CD4-positive, alpha-beta T cell (primary cell): ENCODE measurements at regions not wholly inside any gene's neighbourhood (a gene's known extent, or its start where the extent isn't known, plus 50 kb on each side); places are given as distances from the start of the nearest gene placed in this dataset.

ENCODE experiments used
- ATAC-seq: fragments of 200-7000 bp; cut with Tn5 transposase; one replicate; pipeline ENCODE4 v1.10.0; 2022; ENCODE audit warnings: mild to moderate bottlenecking; ENCODE audit not compliant: poor library complexity
- CTCF ChIA-PET: fragments of 350-600 bp; sonication (Branson Sonifier 250); formaldehyde crosslinking; loops from one replicate; lab custom pipeline; 2021; ENCODE audit warnings: antibody characterized with exemption, inconsistent platforms; lab: Charles Lee
- POLR2A ChIA-PET: fragments of 350-600 bp; sonication (Branson Sonifier 250); formaldehyde crosslinking; loops from one replicate; lab custom pipeline; 2021; ENCODE audit warnings: antibody characterized with exemption, inconsistent platforms; lab: Charles Lee
- DNase-seq, 14 experiments: peaks; one replicate each; pipeline ENCODE4 v3.0.0-alpha.2; 2013 to 2020; ENCODE audit warnings: mixed read lengths in 2 of 14
- H3K27ac ChIP-seq, 2 donors: one replicate each; pipeline versions ENCODE4 v1.5.1 to v1.7.0; 2013; ENCODE audit warnings: low read length in 2 of 2, low read depth in 1 of 2, mild to moderate bottlenecking in 1 of 2
- H3K27me3 ChIP-seq, 2 experiments: 1 replicate in 1 of 2; 2 replicates in 1 of 2; pipeline versions ENCODE4 v1.6.1 to v1.7.0; 2013; ENCODE audit warnings: low read length in 2 of 2, control low read depth in 1 of 2, mild to moderate bottlenecking in 1 of 2, moderate library complexity in 1 of 2; ENCODE audit not compliant: insufficient read depth in 2 of 2, control insufficient read depth in 1 of 2
- H3K36me3 ChIP-seq: one replicate; pipeline ENCODE4 v1.6.1; 2013; ENCODE audit warnings: low read length, control low read depth; ENCODE audit not compliant: insufficient read depth
- H3K4me1 ChIP-seq: one replicate; pipeline ENCODE4 v1.6.1; 2013; ENCODE audit warnings: low read length, control low read depth; ENCODE audit not compliant: insufficient read depth
- H3K4me3 ChIP-seq: one replicate; pipeline ENCODE4 v1.5.1; 2013; ENCODE audit warnings: mild to moderate bottlenecking, low read length, moderate library complexity
- H3K9me3 ChIP-seq, 2 experiments: 1 replicate in 1 of 2; 2 replicates in 1 of 2; pipeline versions ENCODE4 v1.6.1 to v1.7.0; 2013; ENCODE audit warnings: low read length in 2 of 2, mild to moderate bottlenecking in 2 of 2, control low read depth in 1 of 2, moderate library complexity in 1 of 2; ENCODE audit not compliant: control insufficient read depth in 1 of 2, insufficient read depth in 1 of 2
- H3K27ac Mint-ChIP-seq: one replicate; pipeline ENCODE4 v1.8.0; 2020; ENCODE audit warnings: mixed read lengths
- H3K27me3 Mint-ChIP-seq: one replicate; pipeline ENCODE4 v1.8.0; 2021; ENCODE audit warnings: mixed read lengths
- H3K36me3 Mint-ChIP-seq: one replicate; pipeline ENCODE4 v1.8.0; 2021; ENCODE audit warnings: low read depth, mixed read lengths
- H3K4me1 Mint-ChIP-seq: one replicate; pipeline ENCODE4 v1.8.0; 2021; ENCODE audit warnings: low read depth, mixed read lengths
- H3K4me3 Mint-ChIP-seq: one replicate; pipeline ENCODE4 v1.8.0; 2020; ENCODE audit warnings: mild to moderate bottlenecking, mixed read lengths
- H3K9me3 Mint-ChIP-seq: one replicate; pipeline ENCODE4 v1.8.0; 2020; ENCODE audit warnings: mixed read lengths
- CTCF ChIP-seq: fragments of 200-600 bp; IDR thresholded peaks from one replicate; pipeline ENCODE4 v1.8.0; 2022; ENCODE audit warnings: antibody characterized with exemption, mild to moderate bottlenecking
- intact Hi-C, 2 experiments: fragments of 100-400 bp; cut with DNase I in 1 of 2; cut with micrococcal nuclease in 1 of 2; formaldehyde crosslinking; loops; one replicate each; pipeline versions ENCODE4 v1.15.1 to v1.9.0; 2023 to 2025; cut with DNase I, micrococcal nuclease

GRCh38 chr13:55727683-55728082 is 1413.0 kb upstream of the PRR20A start:
- no peaks in the 10 kb centered on the region for H3K4me1 Mint-ChIP-seq
- Histone ChIP-seq H3K36me3 (no peaks in the 10 kb centered on the region), H3K4me3 (no peak overlapping the region), H3K27me3 (no peaks in the 10 kb centered on the region), H3K9me3 (peaks cover 3% of the 10 kb centered on the region in 2 experiments), H3K27ac (no peak overlapping the region), H3K4me1 (no peaks in the 10 kb centered on the region)
- no peak for TF ChIP-seq CTCF
- ChIA-PET CTCF (no interaction called here), POLR2A (interaction anchor here (0.7 kb wide), 1 partner anchor 14 kb away, joined by 3 read pairs; no protein-coding TSS in a partner anchor)
- H3K4me3 Mint-ChIP-seq, result no peak overlapping the region
- DNase-seq, result no peak
- peaks cover 12% of the 10 kb centered on the region for H3K9me3 Mint-ChIP-seq
- H3K36me3 Mint-ChIP-seq, result no peaks in the 10 kb centered on the region
- ATAC-seq, result no peak
- H3K27ac Mint-ChIP-seq, result no peak overlapping the region
- intact Hi-C loops, result no loop called here
- H3K27me3 Mint-ChIP-seq, result no peaks in the 10 kb centered on the region

- no peak overlapping the region for H3K4me3 ChIP-seq
- POLR2A ChIA-PET, result no interaction called here
- no peaks in the 10 kb centered on the region for H3K27me3 ChIP-seq
- peaks cover 0 to 3% of the 10 kb centered on the region in 2 experiments for H3K9me3 ChIP-seq
- intact Hi-C loops, result no loop called here
- ATAC-seq (no peak), DNase-seq (no peak)
- Mint-ChIP-seq H3K4me1 (no peaks in the 10 kb centered on the region), H3K9me3 (peaks cover 12% of the 10 kb centered on the region), H3K36me3 (no peaks in the 10 kb centered on the region), H3K27me3 (no peaks in the 10 kb centered on the region), H3K27ac (no peak overlapping the region), H3K4me3 (no peak overlapping the region)
- CTCF ChIA-PET, result no interaction called here
- H3K27ac ChIP-seq, result no peak overlapping the region
- no peaks in the 10 kb centered on the region for H3K36me3 ChIP-seq
- H3K4me1 ChIP-seq, result no peaks in the 10 kb centered on the region
- no peak for TF ChIP-seq CTCF
These were observed 1412.5 kb upstream of the PRR20A start for GRCh38 chr13:55728247-55728646.

GRCh38 chr13:55745828-55746227 is 1394.9 kb upstream of the PRR20A start:
- Histone ChIP-seq H3K27me3 (no peaks in the 10 kb centered on the region), H3K9me3 (no peaks in the 10 kb centered on the region), H3K4me3 (no peak overlapping the region), H3K27ac (no peak overlapping the region), H3K4me1 (no peaks in the 10 kb centered on the region), H3K36me3 (no peaks in the 10 kb centered on the region)
- H3K36me3 Mint-ChIP-seq, result no peaks in the 10 kb centered on the region
- H3K27me3 Mint-ChIP-seq, result no peaks in the 10 kb centered on the region
- intact Hi-C loops, result no loop called here
- POLR2A ChIA-PET, result no interaction called here
- no peaks in the 10 kb centered on the region for H3K4me1 Mint-ChIP-seq
- ATAC-seq (no peak), DNase-seq (no peak)
- CTCF ChIA-PET, result no interaction called here
- no peak for TF ChIP-seq CTCF
- H3K4me3 Mint-ChIP-seq, result no peak overlapping the region
- H3K27ac Mint-ChIP-seq, result no peak overlapping the region
- H3K9me3 Mint-ChIP-seq, result peaks cover 6% of the 10 kb centered on the region
